ENCODE measurements at regions not wholly inside any gene's neighbourhood (a gene's known extent, or its start where the extent isn't known, plus 50 kb on each side); places are given as distances from the start of the nearest gene placed in this dataset.

DNA sequence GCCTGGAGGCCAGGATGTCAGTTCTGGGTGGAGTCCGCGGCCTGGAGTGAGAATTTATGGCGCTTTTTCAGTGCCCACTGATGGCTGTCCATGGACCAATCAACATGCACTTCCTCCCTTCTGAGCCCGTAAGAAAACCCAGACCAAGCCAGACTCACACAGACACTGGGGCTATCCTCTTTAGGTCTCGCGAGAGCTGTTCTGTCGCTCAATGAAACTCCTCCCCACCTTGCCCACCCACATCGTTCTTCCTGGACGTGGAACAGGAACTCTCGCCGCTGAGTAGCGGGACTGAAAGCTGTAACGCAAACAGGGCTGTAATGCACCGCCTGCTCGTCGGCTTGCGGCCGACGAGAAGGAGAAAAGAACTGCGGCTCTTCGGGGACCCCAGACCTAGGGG is 833.0 kb upstream of the CADM2 start:
- no peak for TF ChIP-seq EZH2 (IDR thresholded peaks at IDR 0.05; ENCODE audit: borderline replicate concordance, low read length)
- TF ChIP-seq, protein P1, sequence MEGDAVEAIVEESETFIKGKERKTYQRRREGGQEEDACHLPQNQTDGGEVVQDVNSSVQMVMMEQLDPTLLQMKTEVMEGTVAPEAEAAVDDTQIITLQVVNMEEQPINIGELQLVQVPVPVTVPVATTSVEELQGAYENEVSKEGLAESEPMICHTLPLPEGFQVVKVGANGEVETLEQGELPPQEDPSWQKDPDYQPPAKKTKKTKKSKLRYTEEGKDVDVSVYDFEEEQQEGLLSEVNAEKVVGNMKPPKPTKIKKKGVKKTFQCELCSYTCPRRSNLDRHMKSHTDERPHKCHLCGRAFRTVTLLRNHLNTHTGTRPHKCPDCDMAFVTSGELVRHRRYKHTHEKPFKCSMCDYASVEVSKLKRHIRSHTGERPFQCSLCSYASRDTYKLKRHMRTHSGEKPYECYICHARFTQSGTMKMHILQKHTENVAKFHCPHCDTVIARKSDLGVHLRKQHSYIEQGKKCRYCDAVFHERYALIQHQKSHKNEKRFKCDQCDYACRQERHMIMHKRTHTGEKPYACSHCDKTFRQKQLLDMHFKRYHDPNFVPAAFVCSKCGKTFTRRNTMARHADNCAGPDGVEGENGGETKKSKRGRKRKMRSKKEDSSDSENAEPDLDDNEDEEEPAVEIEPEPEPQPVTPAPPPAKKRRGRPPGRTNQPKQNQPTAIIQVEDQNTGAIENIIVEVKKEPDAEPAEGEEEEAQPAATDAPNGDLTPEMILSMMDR (IDR thresholded peaks at IDR 0.05; ENCODE audit: low read length), result no peak

Data from OCI-LY1 (cell line).